Calu3 (cell line): ENCODE measurements at regions not wholly inside any gene's neighbourhood (a gene's known extent, or its start where the extent isn't known, plus 50 kb on each side); places are given as distances from the start of the nearest gene placed in this dataset.
"Not testable (repeated sequence)": the region's sequence is repeated elsewhere in the genome, so short reads cannot be mapped to it uniquely, and the experiment has no call there.

ENCODE experiments used
- BruUV-seq: library from RNA; stranded (reverse); fragments of 400-500 nt; replicated peaks from 2 replicates; lab custom pipeline; 2021; lab: Mats Ljungman, UMichigan
- CTCF ChIA-PET: fragments of 300-600 bp; sonication (Branson Sonifier 250); formaldehyde crosslinking; loops from one replicate; lab custom pipeline; 2022; ENCODE audit warnings: antibody characterized with exemption; lab: Charles Lee
- DNase-seq: peaks from one replicate; pipeline ENCODE4 v3.0.0; 2022
- H3K27ac Mint-ChIP-seq: one replicate; pipeline ENCODE4 v1.8.0; 2022; ENCODE audit warnings: mixed read lengths; ENCODE audit not compliant: unreplicated experiment
- H3K27me3 Mint-ChIP-seq: one replicate; pipeline ENCODE4 v1.8.0; 2022; ENCODE audit warnings: mixed read lengths; ENCODE audit not compliant: unreplicated experiment
- H3K36me3 Mint-ChIP-seq: one replicate; pipeline ENCODE4 v1.8.0; 2022; ENCODE audit warnings: mild to moderate bottlenecking, moderate library complexity, mixed read lengths; ENCODE audit not compliant: insufficient read depth, unreplicated experiment
- H3K4me1 Mint-ChIP-seq: one replicate; pipeline ENCODE4 v1.8.0; 2022; ENCODE audit warnings: mild to moderate bottlenecking, low read depth, mixed read lengths; ENCODE audit not compliant: unreplicated experiment
- H3K4me3 Mint-ChIP-seq: one replicate; pipeline ENCODE4 v1.8.0; 2022; ENCODE audit warnings: mild to moderate bottlenecking, low read depth, moderate library complexity, mixed read lengths; ENCODE audit not compliant: unreplicated experiment
- H3K9me3 Mint-ChIP-seq: one replicate; pipeline ENCODE4 v1.8.0; 2022; ENCODE audit warnings: low read depth, mixed read lengths; ENCODE audit not compliant: unreplicated experiment
- CTCF ChIP-seq: fragments of 200-600 bp; IDR thresholded peaks from one replicate; pipeline ENCODE4 v1.8.0; 2022; ENCODE audit warnings: antibody characterized with exemption; ENCODE audit not compliant: unreplicated experiment
- intact Hi-C: fragments of 100-400 bp; cut with micrococcal nuclease; formaldehyde crosslinking; loops from one replicate; pipeline ENCODE4 v1.10.0; 2022; ENCODE audit not compliant: unreplicated experiment

GRCh38 chr4:79682161-79682560 lies 274.1 kb upstream of the GK2 start:
- Mint-ChIP-seq H3K4me3 (no peak overlapping the region), H3K4me1 (no peaks in the 10 kb centered on the region), H3K9me3 (no peaks in the 10 kb centered on the region), H3K36me3 (no peaks in the 10 kb centered on the region), H3K27me3 (no peaks in the 10 kb centered on the region), H3K27ac (no peak overlapping the region)
- intact Hi-C loops, result no loop called here
- TF ChIP-seq CTCF, result no peak
- CTCF ChIA-PET, result no interaction called here
- BruUV-seq, result no TSS peak
- no peak for DNase-seq

- H3K4me1 Mint-ChIP-seq, result no peaks in the 10 kb centered on the region
- no peaks in the 10 kb centered on the region for H3K27me3 Mint-ChIP-seq
- no peak overlapping the region for H3K4me3 Mint-ChIP-seq
- TF ChIP-seq CTCF, result no peak
- CTCF ChIA-PET, result no interaction called here
- BruUV-seq, result no TSS peak
- H3K36me3 Mint-ChIP-seq, result no peaks in the 10 kb centered on the region
- intact Hi-C loops, result no loop called here
- no peaks in the 10 kb centered on the region for H3K9me3 Mint-ChIP-seq
- no peak for DNase-seq
- no peak overlapping the region for H3K27ac Mint-ChIP-seq
Measured at GRCh38 chr4:79679859-79680258, 271.8 kb upstream of the GK2 start.

- Mint-ChIP-seq H3K9me3 (no peaks in the 10 kb centered on the region), H3K27me3 (no peaks in the 10 kb centered on the region), H3K4me3 (no peak overlapping the region), H3K27ac (no peak overlapping the region), H3K4me1 (no peaks in the 10 kb centered on the region), H3K36me3 (no peaks in the 10 kb centered on the region)
- CTCF ChIA-PET, result no interaction called here
- no TSS peak for BruUV-seq
- no peak for TF ChIP-seq CTCF
- intact Hi-C loops, result no loop called here
- DNase-seq, result no peak
Measured at GRCh38 chr4:79678472-79679202, 270.6 kb upstream of the GK2 start.

- intact Hi-C loops, result no loop called here
- H3K36me3 Mint-ChIP-seq, result no peaks in the 10 kb centered on the region
- no peak overlapping the region for H3K27ac Mint-ChIP-seq
- H3K4me3 Mint-ChIP-seq, result no peak overlapping the region
- no peak for DNase-seq
- BruUV-seq, result no TSS peak
- H3K4me1 Mint-ChIP-seq, result no peaks in the 10 kb centered on the region
- H3K9me3 Mint-ChIP-seq, result no peaks in the 10 kb centered on the region
- CTCF ChIA-PET, result no interaction called here
- TF ChIP-seq CTCF, result no peak
- H3K27me3 Mint-ChIP-seq, result no peaks in the 10 kb centered on the region
Measured at GRCh38 chr4:79676705-79677104, 268.7 kb upstream of the GK2 start.

GRCh38 chr4:79674906-79675305 lies 266.9 kb upstream of the GK2 start:
- H3K4me1 Mint-ChIP-seq, H3K27ac Mint-ChIP-seq, DNase-seq, CTCF ChIA-PET, H3K27me3 Mint-ChIP-seq, BruUV-seq, H3K36me3 Mint-ChIP-seq, H3K9me3 Mint-ChIP-seq, H3K4me3 Mint-ChIP-seq, intact Hi-C loops: not testable (repeated sequence)
